Middle frontal gyrus (tissue), 1 donor: ENCODE measurements at regions not wholly inside any gene's neighbourhood (a gene's known extent, or its start where the extent isn't known, plus 50 kb on each side); places are given as distances from the start of the nearest gene placed in this dataset.

Source experiments
- DNase-seq: peaks from one replicate; pipeline ENCODE4 v3.0.0-alpha.2; 2015; ENCODE audit warnings: low spot score; ENCODE audit errors: extremely low spot score

GRCh38 chr5:2496891-2497290 lies 254.6 kb downstream of the IRX2 start:
- no peak for DNase-seq

DNA sequence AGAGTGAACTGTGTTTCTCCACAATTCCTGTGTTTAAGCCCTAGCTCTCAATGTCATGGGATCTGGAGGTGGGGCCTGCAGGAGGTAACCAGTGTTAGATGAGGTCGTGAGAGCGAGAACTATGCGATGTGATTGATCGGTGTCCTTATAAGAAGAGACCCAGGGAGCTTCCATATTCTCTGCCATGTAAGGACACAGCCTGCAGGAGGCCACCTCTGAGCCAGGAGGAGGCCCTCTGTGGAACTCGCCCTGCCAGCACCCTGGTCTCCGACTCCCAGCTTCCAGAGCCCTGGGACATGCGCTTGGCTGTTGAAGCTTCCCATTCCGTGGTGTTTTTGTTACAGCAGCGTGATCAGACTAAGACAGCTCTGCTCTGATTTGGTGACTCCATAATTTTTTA lies 255.4 kb downstream of the IRX2 start:
- DNase-seq = no peak

DNA sequence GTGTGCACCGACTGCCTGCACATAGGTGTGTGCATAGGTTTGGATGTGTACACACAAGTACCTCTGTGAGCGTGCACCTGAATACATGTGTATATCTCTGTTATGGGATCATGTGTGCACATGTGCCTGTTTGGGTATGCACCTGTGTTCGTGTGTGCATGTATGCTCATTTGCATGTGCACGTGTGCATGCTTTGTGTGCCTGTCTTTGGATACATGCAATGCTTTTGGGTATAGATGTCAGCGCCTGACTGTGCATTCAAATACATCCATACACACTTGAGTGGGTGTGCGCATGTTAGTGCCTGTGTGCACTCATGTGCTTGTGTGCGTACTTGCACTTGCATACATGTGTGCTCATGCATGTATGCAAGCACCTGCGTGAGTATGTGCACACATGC lies 258.1 kb downstream of the IRX2 start:
- no peak for DNase-seq

- no peak for DNase-seq
Measured at GRCh38 chr5:2492476-2492875, 259.0 kb downstream of the IRX2 start.

DNA sequence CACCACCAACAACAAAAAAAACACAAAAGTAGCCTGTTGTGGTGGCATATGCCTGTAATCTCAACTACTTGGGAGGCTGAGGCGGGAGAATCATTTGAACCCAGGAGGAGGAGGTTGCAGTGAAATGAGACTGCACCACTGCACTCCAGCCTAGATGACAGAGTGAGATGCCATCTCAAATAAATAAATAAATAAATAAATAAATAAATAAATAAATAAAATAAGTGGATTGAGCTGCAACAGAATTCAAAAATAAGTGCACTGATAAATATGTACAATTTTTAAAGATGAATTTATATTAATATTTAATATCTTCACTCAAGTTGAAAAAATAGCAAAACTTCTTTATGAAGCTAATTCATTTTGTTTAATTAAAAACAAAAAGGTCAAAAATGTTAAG lies 259.6 kb downstream of the IRX2 start:
- DNase-seq = no peak

GRCh38 chr5:2489306-2489705 lies 262.2 kb downstream of the IRX2 start:
- DNase-seq = no peak

DNA sequence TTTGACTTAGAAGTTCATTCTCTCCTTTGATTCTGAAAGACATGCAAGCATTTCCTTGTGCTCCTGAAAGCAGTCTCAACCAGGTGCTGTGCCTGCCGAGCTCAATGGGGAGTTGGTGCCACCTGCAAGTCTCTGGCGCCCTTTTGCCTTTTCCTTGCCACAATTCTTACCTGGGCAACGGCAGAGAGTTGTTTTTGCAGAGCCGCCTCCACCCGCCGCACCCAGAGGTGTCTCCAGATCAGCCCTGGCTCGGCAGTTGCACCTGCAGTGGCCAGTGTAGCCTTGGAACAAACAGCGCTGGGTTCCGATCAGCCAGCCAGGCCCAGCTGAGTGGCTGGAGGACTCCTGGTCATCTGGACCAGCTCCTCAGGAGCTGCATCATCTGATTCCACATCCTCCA lies 262.9 kb downstream of the IRX2 start:
- no peak for DNase-seq

GRCh38 chr5:2487152-2487763 lies 264.2 kb downstream of the IRX2 start:
- DNase-seq = no peak

GRCh38 chr5:2486373-2486772 lies 265.1 kb downstream of the IRX2 start:
- DNase-seq = no peak

DNA sequence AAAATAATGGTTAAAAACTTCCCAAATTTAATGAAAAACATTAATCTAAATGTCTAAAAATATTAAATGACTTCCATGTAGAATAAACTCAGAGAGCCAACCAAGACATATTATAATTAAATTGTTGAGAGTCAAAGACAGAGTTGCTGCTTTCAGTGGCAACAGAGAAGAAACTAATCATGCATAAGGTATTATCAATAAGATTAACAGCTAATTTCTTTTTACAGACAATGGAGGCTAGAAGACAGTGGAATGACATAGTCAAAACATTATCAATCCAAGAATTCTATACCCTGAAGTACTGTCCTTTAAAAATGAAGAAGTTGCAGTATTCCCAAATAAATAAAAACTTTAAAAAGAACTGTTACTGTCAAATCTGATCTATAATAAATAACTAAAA lies 268.7 kb downstream of the IRX2 start:
- DNase-seq = no peak

DNA sequence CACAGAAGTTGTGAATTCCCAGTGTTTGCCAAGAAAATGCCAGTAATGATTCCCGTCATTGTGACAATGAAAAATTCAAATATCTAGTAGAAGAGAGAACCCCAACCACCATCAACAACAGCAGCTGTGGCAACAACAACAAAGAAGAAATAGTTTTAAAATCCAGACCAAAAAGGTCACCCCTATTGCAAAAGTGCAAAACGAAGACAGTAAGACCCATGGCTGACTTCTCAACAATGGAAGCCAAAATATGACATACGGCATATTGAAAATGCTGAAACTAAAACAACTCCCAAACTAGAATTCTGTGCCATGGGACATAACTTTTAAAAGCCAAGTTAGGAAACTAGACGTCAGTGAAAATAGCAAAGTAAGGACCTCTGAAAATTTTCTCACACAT lies 270.6 kb downstream of the IRX2 start:
- no peak for DNase-seq

GRCh38 chr5:2475902-2476301 lies 275.6 kb downstream of the IRX2 start:
- DNase-seq = no peak

- DNase-seq = no peak
Measured at GRCh38 chr5:2472670-2473069, 278.8 kb downstream of the IRX2 start.

DNA sequence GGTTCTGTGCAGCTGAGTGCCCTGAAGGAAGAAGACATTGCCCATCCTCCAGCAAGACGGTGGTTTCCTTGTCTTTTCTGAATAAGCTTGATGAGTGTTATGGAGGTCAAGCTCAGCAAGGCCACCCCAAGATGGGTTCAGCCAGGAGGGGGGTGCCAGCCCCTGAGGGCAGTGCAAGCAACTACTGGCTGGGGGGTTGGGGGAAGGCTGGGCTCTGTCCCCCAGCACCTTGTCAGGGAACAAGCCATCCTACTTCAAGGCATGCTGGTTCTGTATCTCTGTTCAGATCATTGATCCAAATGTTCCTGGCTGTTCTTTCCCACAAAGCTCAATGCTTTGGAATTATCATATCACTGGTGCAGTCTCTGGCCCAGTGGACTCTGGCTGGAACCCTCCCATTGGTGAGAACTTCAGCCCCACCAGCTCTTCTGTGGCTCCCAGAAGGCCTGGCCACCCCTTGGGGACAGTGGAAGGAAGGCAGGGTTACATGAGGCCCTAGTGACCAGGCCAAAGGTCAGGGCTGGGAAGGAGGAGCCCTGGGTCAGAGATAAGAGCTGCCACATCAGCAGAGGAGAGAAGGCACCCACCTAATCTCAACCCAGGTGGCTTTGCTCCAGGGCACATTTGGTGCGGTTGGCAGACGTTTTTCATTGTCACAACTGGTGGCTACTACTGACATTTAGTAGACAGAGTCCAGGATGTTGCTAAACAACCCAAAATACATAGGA lies 280.2 kb downstream of the IRX2 start:
- no peak for DNase-seq

- no peak for DNase-seq
Measured at GRCh38 chr5:2466966-2467365, 284.5 kb downstream of the IRX2 start.

DNA sequence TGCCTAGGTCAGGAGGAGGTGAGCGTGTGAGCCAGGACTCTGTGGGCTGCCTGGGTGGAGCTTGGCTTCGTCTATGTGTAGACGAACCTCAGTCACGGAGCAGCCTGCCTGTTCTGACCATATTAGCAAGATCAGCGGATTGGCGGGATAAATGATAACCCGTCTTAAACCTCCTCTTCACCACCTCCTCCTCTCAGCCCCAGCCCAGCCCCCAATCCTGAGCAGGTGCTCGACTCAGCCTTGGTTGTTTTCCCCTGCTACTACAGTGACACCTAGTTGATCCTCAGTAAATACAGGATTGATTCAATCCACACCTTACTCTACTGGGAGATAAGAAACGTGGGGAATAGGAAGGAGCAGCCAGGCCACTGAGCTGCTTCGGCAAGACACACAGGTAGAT lies 286.1 kb downstream of the IRX2 start:
- DNase-seq = no peak

DNA sequence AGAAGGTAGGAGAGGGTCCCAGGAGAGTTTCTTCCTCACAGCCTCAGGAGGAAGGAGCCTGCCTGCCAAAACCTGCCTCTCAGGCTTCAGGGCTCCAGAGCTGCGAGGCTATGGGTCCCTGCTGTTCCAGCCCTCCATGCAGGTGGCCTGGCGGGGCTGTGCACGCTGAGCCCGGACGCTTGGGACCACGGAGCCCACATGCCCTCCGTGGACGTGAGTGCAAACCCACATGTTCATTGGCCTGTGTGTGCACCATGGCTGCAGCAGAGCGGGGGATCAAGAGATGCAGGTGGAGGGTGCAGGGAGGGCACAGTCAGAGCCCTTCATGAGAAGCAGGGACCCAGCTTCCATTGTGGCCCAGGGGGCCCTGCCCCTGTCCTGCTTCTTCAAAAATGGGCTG lies 287.3 kb downstream of the IRX2 start:
- no peak for DNase-seq

DNA sequence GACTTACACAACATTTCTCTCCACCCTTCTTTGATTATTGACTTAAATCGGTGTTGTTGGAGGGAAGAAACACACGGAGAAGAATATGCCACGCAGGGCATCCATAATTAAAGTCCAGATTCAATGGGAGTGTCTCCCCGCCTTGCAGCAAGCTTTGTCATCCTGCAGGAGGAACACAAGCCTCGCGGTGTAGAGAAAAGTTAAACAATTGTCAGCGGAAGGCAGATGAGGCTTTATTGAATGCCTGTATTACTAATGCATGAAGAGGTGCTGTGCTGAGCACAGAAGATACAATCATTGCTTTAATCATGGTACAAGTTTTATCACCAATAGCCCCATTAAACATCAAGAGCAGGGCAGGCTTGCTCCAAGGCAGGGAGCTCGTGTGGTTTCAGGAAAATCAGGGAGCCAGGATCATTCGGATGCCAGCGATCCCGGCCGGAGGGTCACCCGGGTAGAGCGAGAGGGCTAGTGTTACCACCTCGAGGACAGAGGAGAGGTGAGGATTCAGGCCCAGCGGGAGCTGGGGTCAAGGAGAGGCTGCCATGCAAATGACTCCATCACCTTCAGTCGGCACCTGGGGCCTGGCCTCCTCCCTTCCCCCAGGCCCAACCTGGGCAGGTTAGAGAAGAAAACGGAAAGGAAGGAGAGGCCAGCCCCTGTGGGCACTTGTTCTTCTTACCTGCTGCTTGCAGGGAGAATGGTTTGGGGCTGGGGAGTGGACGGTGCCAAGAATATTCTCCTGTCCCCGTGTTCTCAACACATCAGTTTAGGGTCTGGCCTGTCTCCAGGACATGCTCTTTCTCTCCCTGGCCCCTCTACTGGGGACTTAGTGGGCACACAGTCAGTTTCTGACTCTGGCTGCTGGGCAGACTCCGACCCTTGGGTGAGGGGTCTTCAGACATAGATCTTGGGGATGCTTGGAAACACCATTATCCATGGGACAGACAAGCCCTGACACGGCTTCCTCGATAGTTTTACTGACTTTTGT lies 289.5 kb downstream of the IRX2 start:
- DNase-seq = no peak

DNA sequence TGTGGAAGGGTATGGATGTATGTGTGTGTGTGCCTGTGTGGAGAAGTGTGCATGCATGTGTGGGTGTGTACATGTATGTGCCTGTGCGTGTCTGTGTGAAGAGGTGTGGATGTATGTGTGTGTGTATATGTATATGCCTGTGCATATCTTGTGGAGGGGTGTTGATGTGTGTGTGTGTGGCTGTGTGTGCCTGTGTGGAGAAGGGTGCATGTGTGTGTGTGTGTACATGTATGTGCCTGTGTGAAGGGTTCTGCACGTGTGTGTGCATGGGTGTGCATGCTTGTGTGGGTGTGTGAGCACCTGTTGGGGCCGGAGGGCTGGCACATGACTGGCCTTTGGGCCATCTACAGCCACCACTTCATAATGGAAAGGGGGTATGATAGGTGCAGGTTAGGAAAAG lies 291.4 kb downstream of the IRX2 start:
- no peak for DNase-seq

DNA sequence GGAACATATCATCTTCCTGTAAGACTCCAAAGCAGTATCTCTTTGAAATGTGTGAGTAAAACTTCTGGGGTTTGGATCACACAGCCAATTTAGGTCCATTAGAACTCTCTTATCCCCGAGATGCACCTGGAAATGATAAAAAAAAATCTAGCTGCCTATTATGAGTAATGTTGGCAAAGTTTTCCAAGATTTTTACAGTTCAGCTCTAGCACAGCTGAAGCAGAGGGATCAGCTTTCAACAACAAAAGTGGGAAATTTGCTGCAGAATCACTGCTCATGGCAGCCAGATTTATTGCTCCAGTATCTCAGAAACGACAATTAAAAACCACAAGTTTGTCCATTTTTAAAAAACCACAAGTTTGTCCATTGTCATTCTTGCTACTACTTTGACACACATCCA lies 292.2 kb downstream of the IRX2 start:
- no peak for DNase-seq

DNA sequence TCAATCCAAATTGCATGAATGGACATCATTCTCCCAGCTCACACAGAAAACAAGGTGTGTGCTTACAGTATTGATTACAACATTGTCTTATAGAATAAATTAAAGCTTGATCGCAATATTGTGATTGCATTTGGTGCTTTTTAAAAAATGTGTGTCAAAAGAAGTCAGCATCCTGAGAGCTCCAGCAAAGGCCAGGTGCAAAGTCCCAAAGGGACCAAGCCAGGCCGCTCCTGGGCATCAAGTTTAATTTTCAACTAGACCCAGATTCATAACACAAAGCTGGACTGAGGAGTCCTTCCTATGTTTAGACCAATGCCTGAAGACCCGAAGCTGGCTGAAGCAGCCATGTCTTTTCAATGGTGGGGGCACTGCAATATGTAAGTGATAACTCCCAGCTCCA lies 295.6 kb downstream of the IRX2 start:
- no peak for DNase-seq

DNA sequence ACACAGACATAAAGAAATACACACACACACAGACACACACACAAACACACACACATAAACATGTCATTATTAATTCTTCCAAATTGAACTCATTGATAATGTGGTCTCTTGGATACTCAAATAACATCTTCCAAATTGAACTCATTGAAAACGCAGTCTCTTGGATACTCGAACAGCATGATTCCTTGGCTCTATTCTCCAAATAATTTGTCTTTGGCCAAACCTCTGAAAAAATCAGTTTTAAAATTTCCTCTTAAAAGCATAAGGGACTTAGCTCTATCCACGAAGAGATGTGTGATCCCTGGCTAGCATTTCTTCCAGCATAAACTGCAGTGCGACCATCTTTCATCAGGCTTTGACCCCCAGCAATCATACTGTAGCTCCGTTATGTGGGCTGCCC lies 296.6 kb downstream of the IRX2 start:
- DNase-seq = no peak
